NCI-H2227 treated with DMSO at 0.1 percent for 48 hours (cell line): ENCODE measurements at regions not wholly inside any gene's neighbourhood (a gene's known extent, or its start where the extent isn't known, plus 50 kb on each side); places are given as distances from the start of the nearest gene placed in this dataset.
"Not testable (repeated sequence)": the region's sequence is repeated elsewhere in the genome, so short reads cannot be mapped to it uniquely, and the experiment has no call there.

ENCODE experiments used
- DNase-seq: peaks from one replicate; lab custom pipeline; 2025; lab: John Stamatoyannopoulos, UW

- DNase-seq: no peak
These were observed 330.0 kb upstream of the GLI3 start for GRCh38 chr7:42567051-42567450.

- no peak for DNase-seq
These were observed 324.8 kb upstream of the GLI3 start for GRCh38 chr7:42561797-42562196.

GRCh38 chr7:42560866-42561265, 323.9 kb upstream of the GLI3 start:
- DNase-seq: no peak

- not testable (repeated sequence) for DNase-seq
These were observed 317.9 kb upstream of the GLI3 start for GRCh38 chr7:42554932-42555331.

GRCh38 chr7:42552227-42552626, 315.2 kb upstream of the GLI3 start:
- no peak for DNase-seq

GRCh38 chr7:42550706-42551470, 313.9 kb upstream of the GLI3 start:
- DNase-seq: no peak

- no peak for DNase-seq
These were observed 313.0 kb upstream of the GLI3 start for GRCh38 chr7:42549866-42550485.

GRCh38 chr7:42548816-42549611, 312.0 kb upstream of the GLI3 start:
- DNase-seq: no peak

- no peak for DNase-seq
These were observed 308.2 kb upstream of the GLI3 start for GRCh38 chr7:42545049-42545724.

- DNase-seq: no peak
These were observed 306.9 kb upstream of the GLI3 start for GRCh38 chr7:42543953-42544352.

GRCh38 chr7:42542446-42542845, 305.4 kb upstream of the GLI3 start:
- not testable (repeated sequence) for DNase-seq

GRCh38 chr7:42534441-42534840, 297.4 kb upstream of the GLI3 start:
- DNase-seq: no peak

GRCh38 chr7:42527004-42527403, 290.0 kb upstream of the GLI3 start:
- no peak for DNase-seq

GRCh38 chr7:42522227-42522991, 285.4 kb upstream of the GLI3 start:
- DNase-seq: no peak

- no peak for DNase-seq
These were observed 274.0 kb upstream of the GLI3 start for GRCh38 chr7:42511027-42511426.

GRCh38 chr7:42506097-42506496, 269.1 kb upstream of the GLI3 start:
- no peak for DNase-seq

- DNase-seq: no peak
These were observed 265.0 kb upstream of the GLI3 start for GRCh38 chr7:42502022-42502421.

- no peak for DNase-seq
These were observed 258.2 kb upstream of the GLI3 start for GRCh38 chr7:42495256-42495655.

GRCh38 chr7:42494736-42495135, 257.7 kb upstream of the GLI3 start:
- no peak for DNase-seq

GRCh38 chr7:42494199-42494710, 257.2 kb upstream of the GLI3 start:
- DNase-seq: no peak

GRCh38 chr7:42493436-42494198, 256.6 kb upstream of the GLI3 start:
- no peak for DNase-seq
